Osteocyte (in vitro differentiated cells): ENCODE measurements at regions not wholly inside any gene's neighbourhood (a gene's known extent, or its start where the extent isn't known, plus 50 kb on each side); places are given as distances from the start of the nearest gene placed in this dataset.
"Not testable (repeated sequence)": the region's sequence is repeated elsewhere in the genome, so short reads cannot be mapped to it uniquely, and the experiment has no call there.

Experiments used
- DNase-seq: peaks from one replicate; pipeline ENCODE4 v3.0.0; 2021; ENCODE audit warnings: mixed read lengths; ENCODE audit not compliant: unreplicated experiment; ENCODE audit errors: extremely low spot score
- H3K27ac Mint-ChIP-seq: one replicate; pipeline ENCODE4 v1.8.0; 2021; ENCODE audit warnings: mild to moderate bottlenecking, mixed read lengths; ENCODE audit not compliant: unreplicated experiment
- H3K27me3 Mint-ChIP-seq: one replicate; pipeline ENCODE4 v1.8.0; 2021; ENCODE audit warnings: mixed read lengths; ENCODE audit not compliant: unreplicated experiment
- H3K36me3 Mint-ChIP-seq: one replicate; pipeline ENCODE4 v1.8.0; 2021; ENCODE audit warnings: mixed read lengths; ENCODE audit not compliant: unreplicated experiment
- H3K4me1 Mint-ChIP-seq: one replicate; pipeline ENCODE4 v1.8.0; 2021; ENCODE audit warnings: mixed read lengths; ENCODE audit not compliant: unreplicated experiment
- H3K4me3 Mint-ChIP-seq: one replicate; pipeline ENCODE4 v1.8.0; 2021; ENCODE audit warnings: mild to moderate bottlenecking, moderate library complexity, mixed read lengths; ENCODE audit not compliant: unreplicated experiment
- H3K9me3 Mint-ChIP-seq: one replicate; pipeline ENCODE4 v1.8.0; 2021; ENCODE audit warnings: mixed read lengths; ENCODE audit not compliant: unreplicated experiment
- CTCF ChIP-seq: fragments of 200-600 bp; sonication (generic); IDR thresholded peaks from 2 replicates; pipeline ENCODE4 v1.5.0; 2021; ENCODE audit warnings: antibody characterized with exemption, mild to moderate bottlenecking, moderate library complexity

DNA sequence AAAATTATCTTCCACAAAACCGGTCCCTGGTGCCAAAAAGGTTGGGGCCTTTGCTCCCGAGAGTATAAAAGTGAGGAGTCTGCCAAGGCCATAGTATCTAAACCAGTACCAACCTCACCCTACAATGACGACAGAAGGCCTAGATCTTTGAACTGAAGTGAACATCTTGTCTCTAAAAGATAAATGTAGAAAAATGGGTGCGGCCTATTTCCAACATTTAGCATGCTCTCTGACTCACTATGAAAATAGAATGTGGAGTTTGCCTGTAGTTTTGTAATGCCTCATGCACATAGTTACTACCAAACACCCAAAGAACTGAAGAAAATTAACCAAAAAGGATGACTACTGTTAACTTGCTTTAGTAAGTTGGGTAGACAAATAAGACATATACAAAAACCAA is 218.4 kb downstream of the SLITRK2 start:
- TF ChIP-seq CTCF: no peak

GRCh38 chrX:146041741-146042140 is 224.1 kb downstream of the SLITRK2 start:
- TF ChIP-seq CTCF: no peak
- DNase-seq: no peak
- H3K9me3 Mint-ChIP-seq: peaks cover 49% of the 10 kb centered on the region
- no peaks in the 10 kb centered on the region for H3K4me1 Mint-ChIP-seq
- H3K27me3 Mint-ChIP-seq: no peaks in the 10 kb centered on the region
- H3K27ac Mint-ChIP-seq: no peak overlapping the region
- no peaks in the 10 kb centered on the region for H3K36me3 Mint-ChIP-seq
- no peak overlapping the region for H3K4me3 Mint-ChIP-seq

More for the DNA sequence above, 218.4 kb downstream of the SLITRK2 start:
- no peaks in the 10 kb centered on the region for H3K36me3 Mint-ChIP-seq
- no peak for DNase-seq
- H3K27ac Mint-ChIP-seq: no peak overlapping the region
- no peaks in the 10 kb centered on the region for H3K4me1 Mint-ChIP-seq
- H3K27me3 Mint-ChIP-seq: no peaks in the 10 kb centered on the region
- no peak overlapping the region for H3K4me3 Mint-ChIP-seq
- H3K9me3 Mint-ChIP-seq: peaks cover 57% of the 10 kb centered on the region

DNA sequence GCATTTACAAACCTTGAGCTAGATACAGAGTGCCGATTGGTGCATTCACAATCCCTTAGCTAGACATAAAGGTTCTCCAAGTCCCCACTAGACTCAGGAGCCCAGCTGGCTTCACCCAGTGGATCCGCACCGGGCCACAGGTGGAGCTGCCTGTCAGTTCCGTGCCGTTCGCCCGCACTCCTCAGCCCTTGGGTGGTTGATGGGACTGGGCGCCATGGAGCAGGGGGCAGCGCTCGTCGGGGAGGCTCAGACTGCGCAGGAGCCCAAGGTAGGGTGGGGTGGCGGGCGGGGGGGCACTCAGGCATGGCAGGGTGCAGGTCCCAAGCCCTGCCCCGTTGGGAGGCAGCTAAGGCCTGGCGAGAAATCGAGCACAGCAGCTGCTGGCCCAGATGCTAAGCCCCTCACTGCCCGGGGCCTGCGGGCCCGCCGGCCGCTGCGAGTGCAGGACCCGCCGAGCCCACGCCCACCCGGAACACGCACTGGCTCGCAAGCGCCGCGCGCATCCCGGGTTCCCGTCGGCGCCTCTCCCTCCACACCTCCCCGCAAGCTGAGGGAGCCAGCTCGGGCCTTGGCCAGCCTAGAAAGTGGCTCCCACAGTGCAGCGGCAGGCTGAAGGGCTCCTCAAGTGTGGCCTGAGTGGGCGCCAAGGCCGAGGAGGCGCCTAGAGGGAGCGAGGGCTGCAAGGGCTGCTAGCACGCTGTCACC is 228.5 kb downstream of the SLITRK2 start:
- H3K9me3 Mint-ChIP-seq: peaks cover 40% of the 10 kb centered on the region
- not testable (repeated sequence) for DNase-seq, H3K27me3 Mint-ChIP-seq, H3K4me1 Mint-ChIP-seq, H3K27ac Mint-ChIP-seq, H3K4me3 Mint-ChIP-seq, H3K36me3 Mint-ChIP-seq

- H3K4me3 Mint-ChIP-seq, H3K27me3 Mint-ChIP-seq, H3K36me3 Mint-ChIP-seq, H3K27ac Mint-ChIP-seq, H3K4me1 Mint-ChIP-seq, DNase-seq: not testable (repeated sequence)
- peaks cover 33% of the 10 kb centered on the region for H3K9me3 Mint-ChIP-seq
These were observed 231.9 kb downstream of the SLITRK2 start for GRCh38 chrX:146049568-146049967.

DNA sequence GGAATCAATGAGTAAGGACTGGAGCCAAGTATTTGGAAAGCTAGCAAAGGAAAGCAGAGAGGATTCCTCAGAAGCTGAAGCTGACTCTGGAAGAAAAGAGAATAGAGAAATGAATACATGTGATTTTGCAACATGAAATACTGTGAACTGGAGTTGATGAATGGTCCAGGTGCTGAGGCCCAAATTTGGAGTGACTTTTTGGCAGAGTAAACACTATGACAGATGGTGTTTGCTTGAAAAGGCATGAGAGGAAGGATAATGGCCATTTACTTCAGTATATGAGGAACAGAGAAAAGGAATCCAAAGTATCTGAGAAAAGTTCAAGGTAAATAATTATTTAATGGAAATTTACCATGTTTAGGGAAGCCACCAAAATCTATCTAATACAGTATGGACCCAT is 236.7 kb downstream of the SLITRK2 start:
- no peak for DNase-seq
- Mint-ChIP-seq H3K27me3 (no peaks in the 10 kb centered on the region), H3K36me3 (no peaks in the 10 kb centered on the region), H3K27ac (no peak overlapping the region), H3K9me3 (peaks cover 40% of the 10 kb centered on the region), H3K4me1 (no peaks in the 10 kb centered on the region), H3K4me3 (no peak overlapping the region)
- TF ChIP-seq CTCF: no peak

DNA sequence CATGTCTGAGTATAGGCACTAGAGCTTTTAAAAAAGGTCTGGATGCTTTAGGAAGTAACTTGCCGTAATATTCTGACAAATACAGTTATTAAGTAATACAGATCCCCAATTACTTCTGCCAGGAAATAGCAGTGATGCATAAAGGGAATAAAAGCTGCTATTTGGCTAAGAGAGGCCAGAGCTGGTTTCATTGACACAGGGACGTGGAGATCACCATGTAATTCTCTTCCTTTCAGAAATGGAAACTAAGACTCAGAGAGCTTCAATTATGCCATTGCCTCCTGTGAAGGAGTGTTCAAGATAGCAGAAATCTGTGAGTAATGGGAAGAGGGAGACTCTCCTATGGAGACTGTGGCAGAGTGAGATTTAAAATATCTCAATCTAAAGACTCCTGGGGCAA is 238.1 kb downstream of the SLITRK2 start:
- DNase-seq: no peak
- no peak overlapping the region for H3K27ac Mint-ChIP-seq
- no peak for TF ChIP-seq CTCF
- peaks cover 45% of the 10 kb centered on the region for H3K9me3 Mint-ChIP-seq
- no peaks in the 10 kb centered on the region for H3K36me3 Mint-ChIP-seq
- no peak overlapping the region for H3K4me3 Mint-ChIP-seq
- no peaks in the 10 kb centered on the region for H3K4me1 Mint-ChIP-seq
- H3K27me3 Mint-ChIP-seq: no peaks in the 10 kb centered on the region
